Type B pancreatic cell (in vitro differentiated cells): ENCODE measurements at regions not wholly inside any gene's neighbourhood (a gene's known extent, or its start where the extent isn't known, plus 50 kb on each side); places are given as distances from the start of the nearest gene placed in this dataset.
A peak's percentile ranks its signal among the peaks of the same experiment; 100 is the strongest.

Experiments used
- DNase-seq: peaks from one replicate; pipeline ENCODE4 v3.0.0; 2021; ENCODE audit warnings: mixed read lengths; ENCODE audit not compliant: unreplicated experiment; ENCODE audit errors: extremely low spot score
- H3K27ac Mint-ChIP-seq: 2 replicates; pipeline ENCODE4 v1.8.0; 2021; ENCODE audit warnings: mild to moderate bottlenecking, mixed read lengths
- H3K27me3 Mint-ChIP-seq: 2 replicates; pipeline ENCODE4 v1.8.0; 2021; ENCODE audit warnings: mixed read lengths
- H3K36me3 Mint-ChIP-seq: 2 replicates; pipeline ENCODE4 v1.8.0; 2021; ENCODE audit warnings: mixed read lengths
- H3K4me1 Mint-ChIP-seq: one replicate; pipeline ENCODE4 v1.8.0; 2021; ENCODE audit warnings: mixed read lengths; ENCODE audit not compliant: unreplicated experiment
- H3K4me3 Mint-ChIP-seq: 2 replicates; pipeline ENCODE4 v1.8.0; 2021; ENCODE audit warnings: mild to moderate bottlenecking, mixed read lengths
- H3K9me3 Mint-ChIP-seq: 2 replicates; pipeline ENCODE4 v1.8.0; 2021; ENCODE audit warnings: mixed read lengths
- TF ChIP-seq, protein P1 (sequence below): fragments of 200-600 bp; sonication (generic); conservative IDR thresholded peaks from 2 replicates; pipeline ENCODE4 v1.5.0; 2021; ENCODE audit warnings: antibody characterized with exemption, mild to moderate bottlenecking

GRCh38 chr14:87059060-87059839, 933.7 kb downstream of the GALC start:
- Mint-ChIP-seq H3K27ac (no peak overlapping the region), H3K27me3 (no peaks in the 10 kb centered on the region), H3K4me1 (no peaks in the 10 kb centered on the region)

DNA sequence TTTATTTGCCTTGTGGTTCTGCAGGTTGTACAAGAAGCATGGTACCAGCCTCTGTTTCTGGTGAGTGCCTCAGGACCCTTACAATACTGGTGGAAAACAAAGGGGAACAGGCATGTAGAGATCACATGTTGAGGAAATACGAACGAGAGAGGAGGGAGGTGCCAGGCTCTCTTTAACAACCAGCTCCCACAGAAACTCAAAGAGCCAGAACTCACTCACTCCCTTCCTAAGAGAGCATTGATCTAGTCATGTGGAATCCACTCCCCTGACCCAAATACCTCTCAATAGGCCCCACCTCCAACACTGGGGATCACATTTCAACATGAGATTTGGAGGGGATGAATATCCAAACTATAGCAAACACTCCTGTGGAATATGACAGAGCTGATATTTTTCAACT, 938.0 kb downstream of the GALC start:
- DNase-seq = no peak
- Mint-ChIP-seq H3K4me3 (no peak overlapping the region), H3K27me3 (peaks cover 7% of the 10 kb centered on the region), H3K27ac (no peak overlapping the region), H3K36me3 (no peaks in the 10 kb centered on the region), H3K4me1 (no peaks in the 10 kb centered on the region), H3K9me3 (no peaks in the 10 kb centered on the region)
- TF ChIP-seq, protein P1, sequence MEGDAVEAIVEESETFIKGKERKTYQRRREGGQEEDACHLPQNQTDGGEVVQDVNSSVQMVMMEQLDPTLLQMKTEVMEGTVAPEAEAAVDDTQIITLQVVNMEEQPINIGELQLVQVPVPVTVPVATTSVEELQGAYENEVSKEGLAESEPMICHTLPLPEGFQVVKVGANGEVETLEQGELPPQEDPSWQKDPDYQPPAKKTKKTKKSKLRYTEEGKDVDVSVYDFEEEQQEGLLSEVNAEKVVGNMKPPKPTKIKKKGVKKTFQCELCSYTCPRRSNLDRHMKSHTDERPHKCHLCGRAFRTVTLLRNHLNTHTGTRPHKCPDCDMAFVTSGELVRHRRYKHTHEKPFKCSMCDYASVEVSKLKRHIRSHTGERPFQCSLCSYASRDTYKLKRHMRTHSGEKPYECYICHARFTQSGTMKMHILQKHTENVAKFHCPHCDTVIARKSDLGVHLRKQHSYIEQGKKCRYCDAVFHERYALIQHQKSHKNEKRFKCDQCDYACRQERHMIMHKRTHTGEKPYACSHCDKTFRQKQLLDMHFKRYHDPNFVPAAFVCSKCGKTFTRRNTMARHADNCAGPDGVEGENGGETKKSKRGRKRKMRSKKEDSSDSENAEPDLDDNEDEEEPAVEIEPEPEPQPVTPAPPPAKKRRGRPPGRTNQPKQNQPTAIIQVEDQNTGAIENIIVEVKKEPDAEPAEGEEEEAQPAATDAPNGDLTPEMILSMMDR = no peak

More at GRCh38 chr14:87059060-87059839, 933.7 kb downstream of the GALC start:
- Mint-ChIP-seq H3K9me3 (no peaks in the 10 kb centered on the region), H3K36me3 (no peaks in the 10 kb centered on the region), H3K4me3 (no peak overlapping the region)
- TF ChIP-seq, protein P1 = no peak
- no peak for DNase-seq

- Mint-ChIP-seq H3K36me3 (no peaks in the 10 kb centered on the region), H3K27me3 (peaks cover 26% of the 10 kb centered on the region), H3K9me3 (no peaks in the 10 kb centered on the region), H3K4me3 (no peak overlapping the region), H3K4me1 (no peaks in the 10 kb centered on the region), H3K27ac (no peak overlapping the region)
- TF ChIP-seq, protein P1 = no peak
- DNase-seq = no peak
Measured at GRCh38 chr14:87052646-87053225, 940.2 kb downstream of the GALC start.

DNA sequence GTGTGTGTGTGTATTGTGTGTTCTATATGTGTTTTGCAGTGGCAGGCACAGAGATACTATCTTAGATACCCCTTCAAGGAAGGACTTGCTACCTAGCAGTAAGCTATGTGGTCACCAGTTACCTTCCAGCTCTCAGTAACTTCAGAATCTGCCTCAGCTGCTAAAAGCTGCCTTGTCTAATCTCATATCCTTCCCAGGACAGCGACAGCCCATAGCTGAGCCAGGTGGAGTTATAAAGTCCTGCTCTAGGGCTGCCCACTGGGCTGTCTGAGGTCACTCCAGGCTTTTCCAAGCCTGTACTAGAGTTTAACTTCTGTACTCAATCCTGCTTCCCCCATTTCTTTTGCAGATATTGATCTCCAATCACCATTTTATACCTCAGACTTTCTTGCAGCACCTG, 942.6 kb downstream of the GALC start:
- Mint-ChIP-seq H3K27ac (no peak overlapping the region), H3K36me3 (no peaks in the 10 kb centered on the region), H3K4me3 (no peak overlapping the region), H3K27me3 (peaks cover 35% of the 10 kb centered on the region), H3K4me1 (no peaks in the 10 kb centered on the region), H3K9me3 (no peaks in the 10 kb centered on the region)
- TF ChIP-seq, protein P1 = no peak
- DNase-seq = no peak

GRCh38 chr14:87049950-87050349, 943.0 kb downstream of the GALC start:
- TF ChIP-seq, protein P1 = peak; percentile 72
- H3K4me3 Mint-ChIP-seq = no peak overlapping the region
- no peaks in the 10 kb centered on the region for H3K36me3 Mint-ChIP-seq
- H3K9me3 Mint-ChIP-seq = no peaks in the 10 kb centered on the region
- no peak overlapping the region for H3K27ac Mint-ChIP-seq
- H3K27me3 Mint-ChIP-seq = peaks cover 37% of the 10 kb centered on the region
- no peak for DNase-seq
- no peaks in the 10 kb centered on the region for H3K4me1 Mint-ChIP-seq
